HepG2 (cell line): ENCODE measurements at regions not wholly inside any gene's neighbourhood (a gene's known extent, or its start where the extent isn't known, plus 50 kb on each side); places are given as distances from the start of the nearest gene placed in this dataset.

Experiments used
- ATAC-seq: fragments of 200-7000 bp; cut with Tn5 transposase; 3 replicates; pipeline ENCODE4 v1.9.1; 2020; ENCODE audit warnings: mild to moderate bottlenecking, moderate library complexity
- BruUV-seq: library from RNA; stranded (reverse); fragments of 400-500 nt; replicated peaks from 2 replicates; lab custom pipeline; 2021; lab: Mats Ljungman, UMichigan
- CTCF ChIA-PET: fragments of 300-600 bp; formaldehyde crosslinking; extraction: SDS; loops from one replicate; lab custom pipeline; 2021; ENCODE audit warnings: low total read pairs, inconsistent platforms, low intra/inter-chr PET ratio; lab: Yijun Ruan, JAX
- POLR2A ChIA-PET: fragments of 350-600 bp; sonication (Branson Sonifier 250); formaldehyde crosslinking; loops from one replicate; lab custom pipeline; 2020; ENCODE audit warnings: antibody characterized with exemption, inconsistent platforms; lab: Yijun Ruan, JAX
- DNase-seq: peaks from one replicate; pipeline ENCODE4 v3.0.0-alpha.2; 2015; ENCODE audit warnings: low spot score
- FAIRE-seq: peaks from 3 replicates; lab custom pipeline; 2011; peaks lifted over from hg19 to GRCh38; lab: Jason Lieb, UNC
- H2AFZ ChIP-seq: one replicate; pipeline ENCODE4 v1.6.1; 2011; ENCODE audit warnings: low read length, inconsistent platforms
- H3K27ac ChIP-seq: fragments of 300-600 bp; 3 replicates; pipeline ENCODE4 v1.8.0; 2011; ENCODE audit warnings: mixed run types, mild to moderate bottlenecking, mixed read lengths, low read length, inconsistent platforms; ENCODE audit not compliant: insufficient read depth; ENCODE audit errors: extremely low read length
- H3K27me3 ChIP-seq, 2 experiments: fragments of 200-600 bp in 1 of 2; 2 replicates in 1 of 2; 3 replicates in 1 of 2; pipeline versions ENCODE4 v1.6.0 to v1.8.0; 2011; ENCODE audit warnings: low read length in 2 of 2, mild to moderate bottlenecking in 2 of 2, moderate library complexity in 2 of 2, inconsistent platforms in 1 of 2; ENCODE audit not compliant: insufficient read depth in 2 of 2, control insufficient read depth in 1 of 2
- H3K36me3 ChIP-seq, 2 experiments: fragments of 200-600 bp in 1 of 2; replicated peaks in 1 of 2; 2 replicates in 1 of 2; 3 replicates in 1 of 2; pipeline versions ENCODE4 v1.5.1 to v1.8.0; 2011; ENCODE audit warnings: low read length in 2 of 2, inconsistent platforms in 1 of 2; ENCODE audit not compliant: insufficient read depth in 2 of 2, control insufficient read depth in 1 of 2
- H3K4me1 ChIP-seq: 2 replicates; pipeline ENCODE4 v1.5.1; 2012; ENCODE audit warnings: low read length, inconsistent platforms; ENCODE audit not compliant: insufficient read depth
- H3K4me2 ChIP-seq: 2 replicates; pipeline ENCODE4 v1.6.0; 2011; ENCODE audit warnings: low read depth, low read length, inconsistent platforms
- H3K4me3 ChIP-seq, 3 experiments: fragments of 200-600 bp in 1 of 3; sonication (generic), shearing (Covaris generic) in 1 of 3; replicated peaks in 1 of 3; 2 replicates each; pipeline ENCODE4 v1.5.1; 2011 to 2016; ENCODE audit warnings: low read length in 3 of 3, inconsistent platforms in 2 of 3, low read depth in 2 of 3, mild to moderate bottlenecking in 2 of 3, control low read depth in 1 of 3, mixed read lengths in 1 of 3; ENCODE audit not compliant: insufficient read depth in 1 of 3
- H3K79me2 ChIP-seq: one replicate; pipeline ENCODE4 v1.6.1; 2011; ENCODE audit warnings: low read length, inconsistent platforms; ENCODE audit not compliant: insufficient read depth
- H3K9ac ChIP-seq: 2 replicates; pipeline ENCODE4 v1.6.0; 2011; ENCODE audit warnings: mild to moderate bottlenecking, low read depth, low read length, inconsistent platforms; ENCODE audit not compliant: insufficient read depth
- H3K9me3 ChIP-seq: 2 replicates; pipeline ENCODE4 v1.5.1; 2012; ENCODE audit warnings: mild to moderate bottlenecking, low read length
- H4K20me1 ChIP-seq: 2 replicates; pipeline ENCODE4 v1.6.0; 2011; ENCODE audit warnings: inconsistent platforms, mild to moderate bottlenecking, low read length, moderate library complexity; ENCODE audit not compliant: insufficient read depth
- ETV5 ChIP-seq: IDR thresholded peaks from 2 replicates; pipeline ENCODE4 v1.6.1; 2018; ENCODE audit warnings: missing biosample characterization, missing genetic modification reagents, inconsistent platforms, borderline replicate concordance
- GPN1 ChIP-seq: sonication (generic); formaldehyde crosslinking; IDR thresholded peaks from 2 replicates; pipeline ENCODE4 v1.5.1; 2020; ENCODE audit warnings: missing genetic modification reagents, borderline replicate concordance
- IKZF4 ChIP-seq: sonication (generic); formaldehyde crosslinking; IDR thresholded peaks from 2 replicates; pipeline ENCODE4 v1.5.1; 2020; ENCODE audit warnings: borderline replicate concordance, mild to moderate bottlenecking, low read depth, missing genetic modification reagents; ENCODE audit errors: not compliant biosample characterization
- MLXIP ChIP-seq: sonication (generic); formaldehyde crosslinking; IDR thresholded peaks from 2 replicates; pipeline ENCODE4 v1.9.0; 2021; ENCODE audit warnings: missing genetic modification reagents, borderline replicate concordance
- MYPOP ChIP-seq: sonication (generic); formaldehyde crosslinking; IDR thresholded peaks from 2 replicates; pipeline ENCODE4 v1.8.1; 2023; ENCODE audit warnings: mild to moderate bottlenecking, moderate library complexity, missing genetic modification reagents
- NCOA1 ChIP-seq: sonication (generic); formaldehyde crosslinking; IDR thresholded peaks from 2 replicates; pipeline ENCODE4 v1.9.0; 2021; ENCODE audit warnings: missing genetic modification reagents
- RBM22 ChIP-seq: fragments of 200-400 bp; formaldehyde crosslinking; optimal IDR thresholded peaks from 2 replicates; pipeline ENCODE3; 2017; ENCODE audit warnings: mild to moderate bottlenecking, low read length, moderate library complexity
- RFXAP ChIP-seq: sonication (generic); formaldehyde crosslinking; IDR thresholded peaks from 2 replicates; pipeline ENCODE4 v1.4.0; 2020; ENCODE audit warnings: missing genetic modification reagents, borderline replicate concordance
- SKI ChIP-seq: fragments of 450-650 bp; IDR thresholded peaks from one replicate; pipeline ENCODE4 v1.6.1; 2018; ENCODE audit warnings: mild to moderate bottlenecking; ENCODE audit not compliant: partially characterized antibody
- SMARCE1 ChIP-seq: fragments of 450-650 bp; IDR thresholded peaks from 2 replicates; pipeline ENCODE4 v1.6.1; 2017; ENCODE audit warnings: borderline replicate concordance
- SRF ChIP-seq: IDR thresholded peaks from 2 replicates; pipeline ENCODE4 v1.6.1; 2011; ENCODE audit warnings: mild to moderate bottlenecking, low read depth, low read length, moderate library complexity
- THRA ChIP-seq: sonication (generic); formaldehyde crosslinking; IDR thresholded peaks from 2 replicates; pipeline ENCODE4 v1.4.0; 2020; ENCODE audit warnings: missing genetic modification reagents, borderline replicate concordance
- WIZ ChIP-seq: sonication (generic); formaldehyde crosslinking; IDR thresholded peaks from 2 replicates; pipeline ENCODE4 v1.5.1; 2020; ENCODE audit warnings: mild to moderate bottlenecking, missing genetic modification reagents
- ZNF205 ChIP-seq: IDR thresholded peaks from 2 replicates; pipeline ENCODE4 v1.6.1; 2018; ENCODE audit warnings: missing biosample characterization, missing genetic modification reagents
- ZNF207 ChIP-seq: fragments of 450-650 bp; IDR thresholded peaks from 2 replicates; pipeline ENCODE4 v1.6.1; 2016; ENCODE audit warnings: antibody characterized with exemption, borderline replicate concordance
- ZNF414 ChIP-seq: sonication (generic); formaldehyde crosslinking; IDR thresholded peaks from 2 replicates; pipeline ENCODE4 v1.5.0; 2020; ENCODE audit warnings: missing genetic modification reagents
- ZSCAN25 ChIP-seq: sonication (generic); formaldehyde crosslinking; IDR thresholded peaks from 2 replicates; pipeline ENCODE4 v1.8.0; 2022; ENCODE audit warnings: mild to moderate bottlenecking, missing genetic modification reagents
- WGBS: methylation state at CpG from one replicate; pipeline ENCODE4 v1.1.6; 2017; ENCODE audit warnings: low lambda C conversion rate; 5-methylcytosine and 5-hydroxymethylcytosine counted together
- in situ Hi-C: cut with HindIII; loops from 2 replicates; pipeline ENCODE4 v1.10.0; 2017; ENCODE audit warnings: low pct_unique_long_range_greater_than_20kb; ENCODE audit not compliant: extremely low pct_ligation_motif_present
- intact Hi-C: fragments of 100-400 bp; cut with micrococcal nuclease; formaldehyde crosslinking; loops from one replicate; pipeline ENCODE4 v1.10.0; 2022; ENCODE audit not compliant: unreplicated experiment
- TF ChIP-seq, protein P1 (sequence below): sonication (generic); formaldehyde crosslinking; conservative IDR thresholded peaks from 2 replicates; pipeline ENCODE4 v1.8.0; 2022; ENCODE audit warnings: low read depth, missing genetic modification reagents

DNA sequence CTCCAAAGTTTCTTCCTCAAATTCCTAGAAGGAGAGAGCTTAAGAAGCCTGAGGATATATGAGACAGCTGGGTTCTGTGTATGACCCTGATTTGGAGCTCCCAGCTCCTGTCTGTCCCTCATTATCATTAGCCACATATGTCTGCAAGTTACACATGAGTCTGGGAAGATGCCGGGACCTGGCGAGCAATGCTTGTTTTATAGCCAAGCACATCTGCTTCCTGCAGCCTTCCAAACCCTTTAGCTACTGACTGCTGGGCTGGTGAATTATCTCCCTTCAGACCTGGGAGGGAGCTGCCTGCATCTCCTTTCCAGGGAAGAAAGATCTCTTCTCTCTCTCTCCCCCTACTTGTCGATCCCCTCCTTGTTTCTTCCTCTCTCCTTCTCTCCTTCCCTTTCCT lies 556.7 kb upstream of the BOD1L1 start:
- in situ Hi-C loops (no loop called here), intact Hi-C loops (no loop called here)
- Histone ChIP-seq H4K20me1 (no peaks in the 10 kb centered on the region), H3K36me3 (no peaks in the 10 kb centered on the region), H3K4me2 (no peak overlapping the region), H3K9me3 (peaks cover 84% of the 10 kb centered on the region), H3K4me1 (no peaks in the 10 kb centered on the region), H3K27ac (no peak overlapping the region), H3K9ac (no peak overlapping the region), H3K27me3 (no peaks in the 10 kb centered on the region), H3K79me2 (no peaks in the 10 kb centered on the region), H2AFZ (no peak overlapping the region), H3K4me3 (no peak overlapping the region)
- ATAC-seq = no peak
- FAIRE-seq = no peak
- no TSS peak for BruUV-seq
- POLR2A ChIA-PET = no interaction called here
- CTCF ChIA-PET = no interaction called here
- WGBS = 33% methylated on average over 3 of the region's 3 CpGs
- no peak for DNase-seq
- TF ChIP-seq, protein P1, sequence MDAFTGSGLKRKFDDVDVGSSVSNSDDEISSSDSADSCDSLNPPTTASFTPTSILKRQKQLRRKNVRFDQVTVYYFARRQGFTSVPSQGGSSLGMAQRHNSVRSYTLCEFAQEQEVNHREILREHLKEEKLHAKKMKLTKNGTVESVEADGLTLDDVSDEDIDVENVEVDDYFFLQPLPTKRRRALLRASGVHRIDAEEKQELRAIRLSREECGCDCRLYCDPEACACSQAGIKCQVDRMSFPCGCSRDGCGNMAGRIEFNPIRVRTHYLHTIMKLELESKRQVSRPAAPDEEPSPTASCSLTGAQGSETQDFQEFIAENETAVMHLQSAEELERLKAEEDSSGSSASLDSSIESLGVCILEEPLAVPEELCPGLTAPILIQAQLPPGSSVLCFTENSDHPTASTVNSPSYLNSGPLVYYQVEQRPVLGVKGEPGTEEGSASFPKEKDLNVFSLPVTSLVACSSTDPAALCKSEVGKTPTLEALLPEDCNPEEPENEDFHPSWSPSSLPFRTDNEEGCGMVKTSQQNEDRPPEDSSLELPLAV (CRISPR knock-in tag) = no peak
- no peak for TF ChIP-seq SRF
- no peak for TF ChIP-seq SMARCE1
- no peak for TF ChIP-seq MYPOP (CRISPR knock-in tag)
- TF ChIP-seq IKZF4 (CRISPR knock-in tag) = no peak
- no peak for TF ChIP-seq RFXAP (CRISPR knock-in tag)
- TF ChIP-seq GPN1 (CRISPR knock-in tag) = no peak
- TF ChIP-seq THRA (CRISPR knock-in tag) = no peak
- TF ChIP-seq MLXIP (CRISPR knock-in tag) = no peak
- no peak for TF ChIP-seq ZNF414
- no peak for TF ChIP-seq ZNF207
- no peak for TF ChIP-seq WIZ (CRISPR knock-in tag)
- no peak for TF ChIP-seq SKI
- no peak for TF ChIP-seq ZNF205 (CRISPR knock-in tag)
- no peak for TF ChIP-seq RBM22
- no peak for TF ChIP-seq NCOA1 (CRISPR knock-in tag)
- TF ChIP-seq ZSCAN25 = no peak
- no peak for TF ChIP-seq ETV5 (CRISPR knock-in tag)
